H1 (cell line): ENCODE measurements at regions not wholly inside any gene's neighbourhood (a gene's known extent, or its start where the extent isn't known, plus 50 kb on each side); places are given as distances from the start of the nearest gene placed in this dataset.

ENCODE experiments used
- CTCF ChIA-PET: fragments of 300-600 bp; sonication (Branson Sonifier 250); formaldehyde crosslinking; loops from one replicate; lab custom pipeline; 2021; ENCODE audit not compliant: partially characterized antibody; lab: Charles Lee
- POLR2A ChIA-PET: fragments of 300-600 bp; sonication (Branson Sonifier 250); formaldehyde crosslinking; loops from one replicate; lab custom pipeline; 2021; ENCODE audit warnings: inconsistent platforms; ENCODE audit not compliant: partially characterized antibody; lab: Charles Lee
- DNase-seq, 2 experiments: peaks; one replicate each; pipeline versions ENCODE4 v3.0.0 to v3.0.0-alpha.2; 2010 to 2022; ENCODE audit warnings: low spot score in 2 of 2, low read depth in 1 of 2, mixed read lengths in 1 of 2
- FAIRE-seq: peaks from 2 replicates; lab custom pipeline; 2011; peaks lifted over from hg19 to GRCh38; lab: Jason Lieb, UNC
- H2AFZ ChIP-seq: 2 replicates; pipeline ENCODE4 v1.8.1; 2012; ENCODE audit warnings: low read length, inconsistent platforms
- H2AK5ac ChIP-seq: 2 replicates; pipeline ENCODE4 v1.6.1; 2013; ENCODE audit warnings: low read depth, low read length
- H2BK120ac ChIP-seq: replicated peaks from 2 replicates; pipeline ENCODE3; 2013; ENCODE audit warnings: low read depth, low read length, inconsistent platforms
- H2BK12ac ChIP-seq: 2 replicates; pipeline ENCODE4 v1.6.1; 2013; ENCODE audit warnings: low read depth, low read length
- H2BK15ac ChIP-seq: 2 replicates; pipeline ENCODE4 v1.6.1; 2013; ENCODE audit warnings: low read length
- H2BK20ac ChIP-seq: 2 replicates; pipeline ENCODE4 v1.6.1; 2013; ENCODE audit warnings: low read length
- H2BK5ac ChIP-seq: 2 replicates; pipeline ENCODE4 v1.6.1; 2013; ENCODE audit warnings: low read depth, low read length
- H3K14ac ChIP-seq: 2 replicates; pipeline ENCODE4 v1.6.1; 2013; ENCODE audit warnings: inconsistent platforms; ENCODE audit not compliant: insufficient read length
- H3K18ac ChIP-seq: 2 replicates; pipeline ENCODE4 v1.6.1; 2013; ENCODE audit warnings: low read length; ENCODE audit errors: extremely low read depth
- H3K23ac ChIP-seq: 2 replicates; pipeline ENCODE4 v1.6.1; 2013; ENCODE audit warnings: inconsistent platforms; ENCODE audit not compliant: insufficient read length
- H3K23me2 ChIP-seq: 2 replicates; pipeline ENCODE4 v1.6.1; 2013; ENCODE audit warnings: low read depth, low read length
- H3K27ac ChIP-seq: 2 replicates; pipeline ENCODE4 v1.6.1; 2011; ENCODE audit warnings: low read depth, low read length, inconsistent platforms
- H3K27me3 ChIP-seq, 4 experiments: replicated peaks in 1 of 4; 1 replicate in 1 of 4; 2 replicates in 3 of 4; pipeline versions ENCODE4 v1.6.1 to v1.8.1; 2011 to 2013; ENCODE audit warnings: low read length in 3 of 4, mild to moderate bottlenecking in 3 of 4, inconsistent platforms in 2 of 4, mixed read lengths in 2 of 4, moderate library complexity in 1 of 4; ENCODE audit not compliant: control insufficient read depth in 3 of 4, insufficient read depth in 3 of 4; ENCODE audit errors: extremely low read depth in 1 of 4
- H3K36me3 ChIP-seq, 4 experiments: 2 replicates each; pipeline versions ENCODE4 v1.6.1 to v1.8.1; 2011 to 2013; ENCODE audit warnings: mild to moderate bottlenecking in 4 of 4, low read length in 3 of 4, moderate library complexity in 2 of 4, control low read depth in 1 of 4, inconsistent platforms in 1 of 4; ENCODE audit not compliant: insufficient read depth in 4 of 4, control insufficient read depth in 2 of 4
- H3K4ac ChIP-seq: replicated peaks from 2 replicates; pipeline ENCODE3; 2013; ENCODE audit warnings: low read length, low read depth, mixed read lengths, inconsistent platforms; ENCODE audit not compliant: insufficient read length
- H3K4me1 ChIP-seq, 4 experiments: replicated peaks in 1 of 4; 1 replicate in 1 of 4; 2 replicates in 3 of 4; pipeline versions ENCODE4 v1.6.1 to v1.8.1; 2011 to 2013; ENCODE audit warnings: low read length in 3 of 4, inconsistent platforms in 2 of 4, mixed read lengths in 1 of 4; ENCODE audit not compliant: insufficient read depth in 4 of 4, control insufficient read depth in 3 of 4
- H3K4me2 ChIP-seq, 2 experiments: 2 replicates each; pipeline versions ENCODE4 v1.6.1 to v1.8.1; 2011 to 2013; ENCODE audit warnings: low read depth in 2 of 2, low read length in 2 of 2, control low read depth in 1 of 2, inconsistent platforms in 1 of 2, mild to moderate bottlenecking in 1 of 2; ENCODE audit not compliant: insufficient read depth in 1 of 2
- H3K4me3 ChIP-seq, 4 experiments: fragments of 200-600, 300-600 bp in 1 of 4; sonication (generic), shearing (Covaris generic), sonication (Bioruptor Twin) in 1 of 4; 2 replicates each; pipeline versions ENCODE4 v1.5.1 to v1.8.1; 2011 to 2016; ENCODE audit warnings: low read length in 4 of 4, low read depth in 3 of 4, control low read depth in 2 of 4, inconsistent platforms in 2 of 4, mild to moderate bottlenecking in 2 of 4, mixed read lengths in 1 of 4, moderate library complexity in 1 of 4; ENCODE audit not compliant: insufficient read depth in 2 of 4; ENCODE audit errors: extremely low read depth in 1 of 4
- H3K56ac ChIP-seq: replicated peaks from 2 replicates; pipeline ENCODE3; 2013; ENCODE audit warnings: low read depth, mild to moderate bottlenecking, mixed read lengths, low read length, inconsistent platforms; ENCODE audit not compliant: insufficient read length
- H3K79me1 ChIP-seq: 2 replicates; pipeline ENCODE4 v1.6.1; 2013; ENCODE audit warnings: low read depth, low read length, control low read depth
- H3K79me2 ChIP-seq, 2 experiments: 2 replicates each; pipeline versions ENCODE4 v1.6.1 to v1.8.1; 2012 to 2013; ENCODE audit warnings: low read length in 2 of 2, mild to moderate bottlenecking in 2 of 2, inconsistent platforms in 1 of 2; ENCODE audit not compliant: insufficient read depth in 2 of 2, control insufficient read depth in 1 of 2
- H3K9ac ChIP-seq, 4 experiments: replicated peaks in 1 of 4; 1 replicate in 1 of 4; 2 replicates in 3 of 4; pipeline versions ENCODE4 v1.6.1 to v1.8.1; 2011 to 2013; ENCODE audit warnings: low read depth in 3 of 4, low read length in 3 of 4, control low read depth in 2 of 4, mild to moderate bottlenecking in 2 of 4, moderate library complexity in 2 of 4, inconsistent platforms in 1 of 4; ENCODE audit errors: extremely low read depth in 1 of 4
- H3K9me3 ChIP-seq, 2 experiments: 2 replicates each; pipeline versions ENCODE4 v1.6.1 to v1.8.1; 2012 to 2013; ENCODE audit warnings: mild to moderate bottlenecking in 2 of 2, moderate library complexity in 2 of 2, control low read depth in 1 of 2, inconsistent platforms in 1 of 2, low read depth in 1 of 2, low read length in 1 of 2, mixed read lengths in 1 of 2; ENCODE audit not compliant: insufficient read depth in 2 of 2
- H4K20me1 ChIP-seq, 2 experiments: replicated peaks in 1 of 2; 2 replicates each; pipeline versions ENCODE3 to v1.8.1; 2011 to 2013; ENCODE audit warnings: inconsistent platforms in 2 of 2, low read length in 2 of 2, mild to moderate bottlenecking in 1 of 2; ENCODE audit not compliant: insufficient read depth in 2 of 2, control insufficient read depth in 1 of 2
- H4K5ac ChIP-seq: 2 replicates; pipeline ENCODE4 v1.6.1; 2013; ENCODE audit warnings: low read length, low read depth, mixed read lengths, inconsistent platforms; ENCODE audit not compliant: insufficient read length
- H4K8ac ChIP-seq: 2 replicates; pipeline ENCODE4 v1.8.0; 2013; ENCODE audit warnings: mild to moderate bottlenecking, moderate library complexity, low read length, inconsistent platforms; ENCODE audit not compliant: insufficient read depth; ENCODE audit errors: extremely low read depth
- H4K91ac ChIP-seq: replicated peaks from 2 replicates; pipeline ENCODE3; 2013; ENCODE audit warnings: low read length, mixed read lengths, inconsistent platforms; ENCODE audit not compliant: insufficient read length
- BACH1 ChIP-seq: IDR thresholded peaks from 2 replicates; pipeline ENCODE4 v1.6.1; 2012; ENCODE audit warnings: low read length, improper control_type of control experiment
- CTBP2 ChIP-seq: IDR thresholded peaks from 2 replicates; pipeline ENCODE4 v1.7.0; 2011; ENCODE audit warnings: borderline replicate concordance, mild to moderate bottlenecking, moderate library complexity, mixed read lengths, low read length; ENCODE audit not compliant: insufficient read depth, insufficient read length
- MAFK ChIP-seq: IDR thresholded peaks from 2 replicates; pipeline ENCODE4 v1.6.1; 2012; ENCODE audit warnings: low read depth, mild to moderate bottlenecking, improper control_type of control experiment, low read length
- SP2 ChIP-seq: IDR thresholded peaks from 2 replicates; pipeline ENCODE4 v1.6.1; 2012; ENCODE audit warnings: mild to moderate bottlenecking, low read length, inconsistent platforms
- WGBS, 2 experiments: shearing (Covaris generic) in 1 of 2; methylation state at CpG; one replicate each; pipeline versions ENCODE4 v1.1.6 to v1.1.7; 2013 to 2015; ENCODE audit warnings: low lambda C conversion rate in 2 of 2, mixed read lengths in 2 of 2, inconsistent platforms in 1 of 2, low coverage in 1 of 2, missing lambda C conversion rate in 1 of 2; ENCODE audit not compliant: insufficient replicate concordance in 2 of 2, insufficient coverage in 1 of 2, insufficient read length in 1 of 2; ENCODE audit errors: extremely low coverage in 1 of 2, missing lambda C conversion rate in 1 of 2; 5-methylcytosine and 5-hydroxymethylcytosine counted together
- TF ChIP-seq, protein P1 (sequence below): IDR thresholded peaks from 2 replicates; pipeline ENCODE4 v1.6.1; 2011; ENCODE audit warnings: low read depth, mild to moderate bottlenecking, low read length; ENCODE audit not compliant: insufficient read depth
- TF ChIP-seq, protein P2 (sequence below): IDR thresholded peaks from 2 replicates; pipeline ENCODE4 v1.6.1; 2012; ENCODE audit warnings: low read length, inconsistent platforms

DNA sequence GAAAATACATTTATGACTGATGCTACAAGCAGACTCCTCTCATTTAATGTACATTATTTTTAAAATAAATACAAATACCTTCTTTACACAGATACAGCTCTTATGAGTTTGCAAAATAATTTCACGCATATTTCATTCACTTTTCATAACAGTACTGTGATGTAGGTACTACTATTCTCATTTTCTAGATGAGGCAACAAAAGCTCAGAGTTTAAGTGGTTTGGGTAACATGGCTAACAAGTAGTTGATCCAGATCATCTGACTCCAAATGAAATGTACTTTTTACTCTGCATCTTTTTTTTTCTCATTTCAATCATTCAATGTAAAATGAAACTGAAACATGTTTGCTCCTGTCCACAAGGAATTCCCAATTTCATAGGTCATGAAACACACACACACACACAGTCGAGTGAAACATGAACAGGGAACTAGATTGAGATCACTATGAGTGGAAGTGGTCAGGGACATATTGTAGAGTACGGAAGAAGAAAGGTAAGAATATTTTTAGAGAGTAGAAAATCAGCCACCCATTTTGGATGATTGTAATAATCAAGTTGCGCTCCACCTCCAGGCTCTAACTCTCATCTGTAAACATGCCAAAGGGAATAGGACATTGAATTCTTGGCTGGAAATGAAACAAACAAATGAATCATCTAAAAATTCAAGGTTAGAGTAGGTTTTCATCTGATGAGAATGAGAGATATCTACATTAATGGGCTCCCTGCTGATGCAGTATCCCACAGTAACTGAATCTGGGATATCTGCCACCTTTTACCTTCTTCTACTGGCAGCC is 92.4 kb downstream of the CLDN1 start:
- Histone ChIP-seq H4K5ac (no peak overlapping the region), H2BK15ac (no peak overlapping the region), H3K14ac (no peak overlapping the region), H4K91ac (no peak overlapping the region), H3K4me1 (no peaks in the 10 kb centered on the region), H3K9me3 (no peaks in the 10 kb centered on the region), H3K23ac (no peak overlapping the region), H3K79me1 (no peaks in the 10 kb centered on the region), H3K27me3 (no peaks in the 10 kb centered on the region), H2AK5ac (no peak overlapping the region), H3K4me3 (no peak overlapping the region), H3K79me2 (no peaks in the 10 kb centered on the region), H2AFZ (no peak overlapping the region), H3K36me3 (no peaks in the 10 kb centered on the region), H4K8ac (no peak overlapping the region), H3K18ac (no peak overlapping the region), H3K27ac (no peak overlapping the region), H2BK20ac (no peak overlapping the region), H3K9ac (no peak overlapping the region), H2BK120ac (no peak overlapping the region), H3K56ac (no peak overlapping the region), H2BK5ac (no peak overlapping the region), H4K20me1 (no peaks in the 10 kb centered on the region), H3K23me2 (no peaks in the 10 kb centered on the region; the same call in 1 of the 2 replicates), H3K4me2 (no peak overlapping the region), H2BK12ac (no peak overlapping the region), H3K4ac (no peak overlapping the region)
- CTCF ChIA-PET, result interaction anchor here (0.7 to 0.8 kb wide), 2 partner anchors 153 to 266 kb away, joined by 3 to 4 read pairs; no protein-coding TSS in a partner anchor
- no peak for DNase-seq
- WGBS, 2 experiments, result 90% methylated on average over 4 of the region's 4 CpGs; no CpG with 5 or more reads in 1 of the 2 experiments
- TF ChIP-seq, protein P1, sequence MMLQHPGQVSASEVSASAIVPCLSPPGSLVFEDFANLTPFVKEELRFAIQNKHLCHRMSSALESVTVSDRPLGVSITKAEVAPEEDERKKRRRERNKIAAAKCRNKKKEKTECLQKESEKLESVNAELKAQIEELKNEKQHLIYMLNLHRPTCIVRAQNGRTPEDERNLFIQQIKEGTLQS, result no peak
- TF ChIP-seq BACH1, result no peak
- no peak for TF ChIP-seq SP2
- TF ChIP-seq MAFK, result no peak
- TF ChIP-seq CTBP2, result no peak
- TF ChIP-seq, protein P2, sequence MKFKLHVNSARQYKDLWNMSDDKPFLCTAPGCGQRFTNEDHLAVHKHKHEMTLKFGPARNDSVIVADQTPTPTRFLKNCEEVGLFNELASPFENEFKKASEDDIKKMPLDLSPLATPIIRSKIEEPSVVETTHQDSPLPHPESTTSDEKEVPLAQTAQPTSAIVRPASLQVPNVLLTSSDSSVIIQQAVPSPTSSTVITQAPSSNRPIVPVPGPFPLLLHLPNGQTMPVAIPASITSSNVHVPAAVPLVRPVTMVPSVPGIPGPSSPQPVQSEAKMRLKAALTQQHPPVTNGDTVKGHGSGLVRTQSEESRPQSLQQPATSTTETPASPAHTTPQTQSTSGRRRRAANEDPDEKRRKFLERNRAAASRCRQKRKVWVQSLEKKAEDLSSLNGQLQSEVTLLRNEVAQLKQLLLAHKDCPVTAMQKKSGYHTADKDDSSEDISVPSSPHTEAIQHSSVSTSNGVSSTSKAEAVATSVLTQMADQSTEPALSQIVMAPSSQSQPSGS, result no peak
- FAIRE-seq, result no peak
- POLR2A ChIA-PET, result no interaction called here
